ENCODE measurements at regions not wholly inside any gene's neighbourhood (a gene's known extent, or its start where the extent isn't known, plus 50 kb on each side); places are given as distances from the start of the nearest gene placed in this dataset.

DNA sequence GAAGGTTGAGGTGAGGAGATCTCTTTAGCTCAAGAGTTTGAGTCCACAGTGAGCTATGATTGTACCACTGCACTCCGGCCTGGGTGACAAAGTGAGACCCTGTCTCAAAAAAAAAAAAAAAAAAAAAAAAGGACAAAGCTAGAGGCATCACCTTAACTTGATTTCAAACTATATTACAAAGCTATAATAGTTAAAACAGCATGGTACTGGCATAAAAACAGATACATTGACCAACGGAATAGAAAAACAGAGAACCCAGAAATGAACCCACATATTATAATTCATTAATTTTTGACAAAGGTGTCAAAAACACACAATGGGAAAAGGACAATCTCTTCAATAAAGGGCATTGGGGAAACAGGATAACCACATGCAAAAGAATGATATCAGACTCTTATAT lies 50.8 kb upstream of the MBOAT1 start:
- ATAC-seq (no peak), DNase-seq (no peak)
- Histone ChIP-seq H3K27me3 (ENCODE audit: control insufficient read depth, insufficient read depth, low read length) (peaks cover 6% of the 10 kb centered on the region), H3K36me3 (ENCODE audit: control insufficient read depth, insufficient read depth, low read length) (no peaks in the 10 kb centered on the region), H3K4me1 (ENCODE audit: control insufficient read depth, insufficient read depth, low read length) (no peaks in the 10 kb centered on the region), H3K27ac (ENCODE audit: low read length) (no peak overlapping the region), H3K4me3 (ENCODE audit: low read length) (no peak overlapping the region), H3K9me3 (ENCODE audit: control insufficient read depth, insufficient read depth, low read length) (no peaks in the 10 kb centered on the region)
- Mint-ChIP-seq H3K9me3 (no peaks in the 10 kb centered on the region), H3K36me3 (no peaks in the 10 kb centered on the region), H3K27me3 (ENCODE audit: low read depth in 2 of 2) (peaks cover 11 to 17% of the 10 kb centered on the region in 2 donors), H3K4me3 (no peak overlapping the region), H3K27ac (no peak overlapping the region), H3K4me1 (peaks cover 0 to 4% of the 10 kb centered on the region in 2 donors)
- no peak for TF ChIP-seq CTCF (IDR thresholded peaks at IDR 0.05)
- WGBS (ENCODE audit: insufficient coverage), result 86% methylated on average over 2 of the region's 2 CpGs
- intact Hi-C loops (cut with micrococcal nuclease), result no loop called here

DNA sequence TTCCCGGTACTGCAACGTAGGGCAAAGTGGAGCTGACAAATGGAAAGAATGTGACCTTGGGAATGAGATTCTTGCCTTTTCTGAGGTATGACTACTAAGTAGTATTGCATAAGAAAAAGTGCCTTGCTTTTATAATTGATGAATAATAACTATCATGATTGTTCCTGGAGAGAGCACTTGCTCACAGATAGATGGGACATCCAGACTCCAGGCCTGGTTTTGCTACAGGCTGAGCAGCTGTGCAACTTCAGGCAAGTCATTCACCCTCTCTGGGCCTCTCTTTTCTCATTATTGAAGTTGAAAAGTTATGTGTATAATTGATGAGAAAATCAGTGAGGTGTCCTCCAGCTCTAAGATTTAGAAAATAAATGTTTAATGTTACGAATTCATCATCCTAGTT lies 53.6 kb upstream of the MBOAT1 start:
- TF ChIP-seq CTCF (IDR thresholded peaks at IDR 0.05), result no peak
- Mint-ChIP-seq H3K27me3 (ENCODE audit: low read depth in 2 of 2) (peaks cover 11 to 23% of the 10 kb centered on the region in 2 donors), H3K36me3 (no peaks in the 10 kb centered on the region), H3K9me3 (no peaks in the 10 kb centered on the region), H3K27ac (no peak overlapping the region), H3K4me1 (peaks cover 0 to 4% of the 10 kb centered on the region in 2 donors), H3K4me3 (no peak overlapping the region)
- Histone ChIP-seq H3K27me3 (ENCODE audit: control insufficient read depth, insufficient read depth, low read length) (peaks cover 6% of the 10 kb centered on the region), H3K9me3 (ENCODE audit: control insufficient read depth, insufficient read depth, low read length) (no peaks in the 10 kb centered on the region), H3K27ac (ENCODE audit: low read length) (no peak overlapping the region), H3K4me3 (ENCODE audit: low read length) (no peak overlapping the region), H3K4me1 (ENCODE audit: control insufficient read depth, insufficient read depth, low read length) (no peaks in the 10 kb centered on the region), H3K36me3 (ENCODE audit: control insufficient read depth, insufficient read depth, low read length) (no peaks in the 10 kb centered on the region)
- DNase-seq (no peak), ATAC-seq (no peak)
- 96% methylated on average over 2 of the region's 3 CpGs for WGBS (ENCODE audit: insufficient coverage)
- intact Hi-C loops (cut with micrococcal nuclease), result no loop called here

GRCh38 chr6:20266851-20267608 lies 54.8 kb upstream of the MBOAT1 start:
- ATAC-seq (no peak), DNase-seq (no peak)
- no peak overlapping the region for H3K4me3 Mint-ChIP-seq
- peaks cover 3% of the 10 kb centered on the region for H3K27me3 ChIP-seq (ENCODE audit: control insufficient read depth, insufficient read depth, low read length)
- intact Hi-C loops (cut with micrococcal nuclease), result no loop called here
- H3K27me3 Mint-ChIP-seq (ENCODE audit: low read depth in 2 of 2), result peaks cover 11 to 16% of the 10 kb centered on the region in 2 donors
- no peak for TF ChIP-seq CTCF (IDR thresholded peaks at IDR 0.05)
- H3K4me3 ChIP-seq (ENCODE audit: low read length), result no peak overlapping the region
- H3K27ac Mint-ChIP-seq, result no peak overlapping the region
- WGBS (ENCODE audit: insufficient coverage), result 75% methylated on average over 11 of the region's 11 CpGs
- H3K9me3 Mint-ChIP-seq, result no peaks in the 10 kb centered on the region
- H3K4me1 ChIP-seq (ENCODE audit: control insufficient read depth, insufficient read depth, low read length), result no peaks in the 10 kb centered on the region
- H3K36me3 ChIP-seq (ENCODE audit: control insufficient read depth, insufficient read depth, low read length), result no peaks in the 10 kb centered on the region
- peaks cover 0 to 4% of the 10 kb centered on the region in 2 donors for H3K4me1 Mint-ChIP-seq
- no peaks in the 10 kb centered on the region for H3K36me3 Mint-ChIP-seq
- no peaks in the 10 kb centered on the region for H3K9me3 ChIP-seq (ENCODE audit: control insufficient read depth, insufficient read depth, low read length)
- H3K27ac ChIP-seq (ENCODE audit: low read length), result no peak overlapping the region

DNA sequence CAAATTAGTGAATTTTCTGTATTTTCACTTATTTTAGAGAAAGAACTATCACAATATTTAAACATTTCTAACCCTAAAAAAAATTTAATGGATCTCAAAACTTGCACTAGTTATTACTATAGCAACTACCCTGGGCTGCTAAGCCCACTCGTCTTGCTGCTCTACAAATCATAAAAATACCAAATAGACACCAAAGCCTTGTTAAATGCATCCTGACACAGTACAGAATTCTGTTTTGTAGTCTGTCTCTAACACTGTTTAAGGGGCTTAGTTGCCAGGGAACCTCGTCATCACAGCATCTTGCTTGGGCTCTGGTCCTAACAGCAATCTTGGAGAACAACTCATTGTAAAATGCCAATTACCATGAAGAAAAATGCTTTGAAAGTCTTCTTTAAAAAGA lies 56.9 kb upstream of the MBOAT1 start:
- no peaks in the 10 kb centered on the region for H3K9me3 ChIP-seq (ENCODE audit: control insufficient read depth, insufficient read depth, low read length)

More for the DNA sequence above, 56.9 kb upstream of the MBOAT1 start:
- no peak for TF ChIP-seq CTCF (IDR thresholded peaks at IDR 0.05)
- DNase-seq (no peak), ATAC-seq (no peak)
- H3K36me3 ChIP-seq (ENCODE audit: control insufficient read depth, insufficient read depth, low read length), result no peaks in the 10 kb centered on the region
- no peaks in the 10 kb centered on the region for H3K4me1 ChIP-seq (ENCODE audit: control insufficient read depth, insufficient read depth, low read length)
- 89% methylated on average over 2 of the region's 2 CpGs for WGBS (ENCODE audit: insufficient coverage)
- H3K4me1 Mint-ChIP-seq, result peaks cover 0 to 4% of the 10 kb centered on the region in 2 donors
- peaks cover 11 to 16% of the 10 kb centered on the region in 2 donors for H3K27me3 Mint-ChIP-seq (ENCODE audit: low read depth in 2 of 2)
- no peak overlapping the region for H3K4me3 ChIP-seq (ENCODE audit: low read length)
- no peaks in the 10 kb centered on the region for H3K27me3 ChIP-seq (ENCODE audit: control insufficient read depth, insufficient read depth, low read length)
- H3K4me3 Mint-ChIP-seq, result no peak overlapping the region
- no peaks in the 10 kb centered on the region for H3K9me3 Mint-ChIP-seq
- no peak overlapping the region for H3K27ac ChIP-seq (ENCODE audit: low read length)
- H3K36me3 Mint-ChIP-seq, result no peaks in the 10 kb centered on the region
- no peak overlapping the region for H3K27ac Mint-ChIP-seq
- intact Hi-C loops (cut with micrococcal nuclease), result no loop called here
